Lower leg skin (tissue), 3 donors: ENCODE measurements at regions not wholly inside any gene's neighbourhood (a gene's known extent, or its start where the extent isn't known, plus 50 kb on each side); places are given as distances from the start of the nearest gene placed in this dataset.

Source experiments
- POLR2A ChIP-seq, 2 donors: fragments of 450-650 bp; IDR thresholded peaks; one replicate each; pipeline ENCODE4 v1.6.1; 2016 to 2017; ENCODE audit warnings: antibody characterized with exemption in 2 of 2, mild to moderate bottlenecking in 1 of 2, moderate library complexity in 1 of 2
- TF ChIP-seq, protein P1 (sequence below), 3 donors: fragments of 450-650 bp; IDR thresholded peaks; one replicate each; pipeline ENCODE4 v1.5.1; 2016; ENCODE audit warnings: antibody characterized with exemption in 3 of 3, mild to moderate bottlenecking in 3 of 3, moderate library complexity in 2 of 3

DNA sequence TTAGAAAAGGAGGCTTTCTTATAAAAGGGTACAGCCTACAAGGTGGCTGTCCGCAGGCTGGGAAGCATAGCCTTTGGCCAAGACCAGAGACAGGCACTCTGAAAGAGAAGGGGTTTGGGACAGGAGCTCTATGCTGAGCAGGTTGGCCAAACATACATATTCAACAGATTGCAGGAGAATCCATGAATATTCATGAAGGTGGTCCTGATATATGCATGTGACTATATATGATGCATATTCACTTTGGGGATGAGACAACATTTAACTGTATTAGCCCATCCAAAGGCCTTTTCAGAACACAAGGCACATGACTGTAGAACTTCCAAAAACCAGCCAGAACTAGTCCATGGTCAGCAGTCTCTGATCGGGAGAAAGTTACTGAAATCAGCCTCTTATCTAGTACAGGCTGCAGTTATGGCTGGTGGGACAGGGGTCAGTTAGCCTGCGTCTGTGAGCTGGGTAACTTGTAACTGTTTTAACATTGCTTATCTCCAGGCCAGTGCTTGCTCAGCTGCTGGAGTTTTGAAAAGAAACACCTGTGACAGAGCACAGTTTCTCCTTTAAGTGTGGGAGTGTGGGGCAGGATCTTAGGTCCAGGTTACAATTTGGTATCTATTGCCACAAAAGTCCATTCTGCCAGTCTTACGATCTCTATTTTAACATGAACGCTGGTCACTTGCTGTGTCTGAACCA lies 924.2 kb downstream of the UQCRFS1 start:
- TF ChIP-seq, protein P1, sequence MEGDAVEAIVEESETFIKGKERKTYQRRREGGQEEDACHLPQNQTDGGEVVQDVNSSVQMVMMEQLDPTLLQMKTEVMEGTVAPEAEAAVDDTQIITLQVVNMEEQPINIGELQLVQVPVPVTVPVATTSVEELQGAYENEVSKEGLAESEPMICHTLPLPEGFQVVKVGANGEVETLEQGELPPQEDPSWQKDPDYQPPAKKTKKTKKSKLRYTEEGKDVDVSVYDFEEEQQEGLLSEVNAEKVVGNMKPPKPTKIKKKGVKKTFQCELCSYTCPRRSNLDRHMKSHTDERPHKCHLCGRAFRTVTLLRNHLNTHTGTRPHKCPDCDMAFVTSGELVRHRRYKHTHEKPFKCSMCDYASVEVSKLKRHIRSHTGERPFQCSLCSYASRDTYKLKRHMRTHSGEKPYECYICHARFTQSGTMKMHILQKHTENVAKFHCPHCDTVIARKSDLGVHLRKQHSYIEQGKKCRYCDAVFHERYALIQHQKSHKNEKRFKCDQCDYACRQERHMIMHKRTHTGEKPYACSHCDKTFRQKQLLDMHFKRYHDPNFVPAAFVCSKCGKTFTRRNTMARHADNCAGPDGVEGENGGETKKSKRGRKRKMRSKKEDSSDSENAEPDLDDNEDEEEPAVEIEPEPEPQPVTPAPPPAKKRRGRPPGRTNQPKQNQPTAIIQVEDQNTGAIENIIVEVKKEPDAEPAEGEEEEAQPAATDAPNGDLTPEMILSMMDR (IDR thresholded peaks at IDR 0.05), result no peak
- TF ChIP-seq POLR2A (IDR thresholded peaks at IDR 0.05), result no peak
